HG03045 (cell line): ENCODE measurements at regions not wholly inside any gene's neighbourhood (a gene's known extent, or its start where the extent isn't known, plus 50 kb on each side); places are given as distances from the start of the nearest gene placed in this dataset.

Experiments used
- ATAC-seq: cut with Tn5 transposase; IDR thresholded peaks from one replicate; pipeline ENCODE4 v1.9.1; 2021; ENCODE audit warnings: mild to moderate bottlenecking, moderate library complexity; ENCODE audit not compliant: unreplicated experiment

DNA sequence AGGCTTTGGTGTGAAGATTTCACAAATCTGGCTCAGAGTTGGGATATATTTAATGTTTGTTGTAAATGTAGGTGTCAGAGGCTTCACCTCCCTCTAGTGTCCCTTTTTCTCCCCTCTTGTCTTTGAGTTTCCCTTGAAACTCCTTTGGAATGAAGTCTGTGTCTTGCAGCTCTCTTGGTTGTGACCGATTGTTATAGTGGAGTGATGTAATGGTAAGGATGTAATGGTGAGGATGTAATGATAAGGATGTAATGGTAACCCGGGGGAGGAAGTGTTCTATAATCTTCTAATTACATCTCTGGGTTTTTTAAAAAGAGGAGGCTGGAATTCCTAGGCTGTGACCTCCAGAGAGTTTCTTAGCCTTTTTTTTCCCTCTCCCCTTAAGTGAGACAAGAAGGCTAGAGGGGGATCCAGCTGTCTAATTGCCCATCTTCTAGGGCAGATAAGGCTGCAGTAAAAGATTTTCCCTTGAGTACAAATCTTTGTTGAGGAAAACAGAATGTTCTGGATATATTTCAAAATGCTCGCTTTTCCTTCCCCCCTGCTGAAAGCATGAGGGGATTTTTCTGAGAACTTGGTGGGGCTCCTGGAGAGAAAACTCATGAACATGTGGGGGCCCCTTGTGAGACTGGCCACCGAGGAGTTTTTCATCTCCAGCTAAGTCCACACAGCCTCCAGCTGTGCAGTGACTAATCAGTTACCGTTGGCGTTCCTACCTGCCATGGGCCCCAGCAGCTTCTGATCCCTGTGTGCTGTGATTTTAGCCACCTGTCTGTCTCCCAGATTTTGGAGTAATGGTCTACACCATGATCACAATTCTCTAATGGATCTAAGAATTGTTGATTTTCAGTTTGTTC is 156.7 kb upstream of the PMEPA1 start:
- no peak for ATAC-seq

DNA sequence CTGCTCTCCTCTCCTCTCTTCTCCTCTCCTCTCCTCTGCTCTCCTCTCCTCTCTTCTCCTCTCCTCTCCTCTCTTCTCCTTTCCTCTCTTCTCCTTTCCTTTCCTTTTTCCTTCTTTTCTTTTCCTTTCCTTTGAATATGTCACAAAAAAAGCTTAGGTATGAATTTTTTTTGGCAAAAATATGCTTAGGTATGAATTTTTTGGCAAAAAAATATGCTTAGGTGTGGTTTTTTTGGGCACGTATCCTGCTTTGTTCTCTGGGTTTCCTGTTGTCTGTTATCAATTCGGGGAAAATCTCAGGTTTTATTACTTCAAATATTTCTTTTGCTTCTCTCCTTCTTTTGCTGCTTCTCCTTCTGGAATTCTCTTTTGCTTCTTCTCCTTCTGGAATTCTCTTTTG is 155.5 kb upstream of the PMEPA1 start:
- no peak for ATAC-seq

DNA sequence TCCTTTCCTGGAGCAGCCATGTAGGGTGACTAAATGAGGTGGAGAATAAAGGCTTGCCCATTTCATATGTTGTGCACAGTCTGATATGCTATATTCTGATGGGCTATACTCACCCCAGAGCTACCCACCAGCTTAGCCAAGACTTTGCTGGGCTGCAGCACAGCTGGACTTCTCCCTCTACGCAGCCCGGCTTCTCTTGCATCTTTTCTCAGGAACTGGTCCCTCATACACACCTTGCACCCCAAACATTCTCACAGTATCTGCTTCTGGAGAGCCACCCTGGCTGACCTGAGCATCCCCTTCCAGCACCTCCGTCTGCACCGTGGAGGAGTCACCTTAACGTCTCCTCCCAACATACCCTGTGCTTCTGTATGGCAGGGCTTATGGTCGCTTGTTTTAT is 150.8 kb upstream of the PMEPA1 start:
- ATAC-seq: no peak

DNA sequence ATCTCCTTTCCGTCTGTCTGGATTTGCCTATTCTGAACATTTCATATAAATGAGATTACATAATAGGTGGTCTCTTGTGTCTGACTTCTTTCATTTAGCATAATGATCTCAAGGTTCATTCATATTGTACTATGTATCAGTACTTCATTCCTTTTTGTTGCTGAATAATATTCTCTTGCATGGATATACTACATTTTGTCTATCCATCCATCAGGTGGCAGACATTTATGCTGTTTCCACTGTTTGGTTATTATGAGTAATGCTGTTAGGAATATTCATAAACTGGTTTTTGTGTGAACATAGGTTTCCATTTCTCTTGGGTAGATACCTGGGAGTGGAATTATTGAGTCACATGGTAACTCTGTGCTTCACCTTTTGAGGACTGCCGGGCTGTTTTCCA is 148.2 kb upstream of the PMEPA1 start:
- ATAC-seq: no peak

DNA sequence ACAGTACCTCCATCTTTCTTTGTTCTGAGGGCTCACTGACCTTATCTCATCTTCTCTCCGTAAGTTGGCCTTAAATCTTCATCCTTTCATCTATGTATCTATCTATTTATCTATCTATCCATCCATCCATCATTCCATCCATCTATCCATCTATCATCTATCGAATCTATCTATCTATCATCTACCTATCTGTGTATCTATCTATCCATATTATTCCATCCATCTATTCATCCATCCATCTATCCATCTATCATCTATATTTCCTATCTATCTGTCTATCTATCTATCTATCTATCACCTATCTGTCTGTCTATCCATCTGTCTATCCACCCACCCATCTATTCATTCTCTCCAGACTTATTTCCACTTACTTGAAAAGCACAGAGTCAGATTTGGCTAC is 147.3 kb upstream of the PMEPA1 start:
- no peak for ATAC-seq

DNA sequence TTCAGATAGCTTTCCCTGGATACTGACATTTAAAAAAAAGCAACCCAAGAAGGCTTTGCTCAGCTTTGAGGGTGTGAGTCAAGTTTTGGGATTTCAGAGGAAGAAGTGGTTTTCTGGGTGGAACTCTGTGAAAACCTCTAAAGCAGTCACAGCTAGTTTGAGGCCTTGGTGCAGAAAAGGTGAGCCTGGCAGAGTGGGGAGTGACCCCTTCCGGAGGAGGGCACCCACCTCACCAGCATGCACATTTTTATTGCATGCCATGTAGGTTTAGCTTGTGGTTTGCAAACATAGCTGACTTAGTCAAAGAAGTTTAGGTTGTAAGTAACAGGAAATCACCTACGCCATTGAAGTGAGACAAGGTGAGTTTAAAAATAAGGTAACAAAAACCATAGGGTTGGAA is 146.8 kb upstream of the PMEPA1 start:
- no peak for ATAC-seq

DNA sequence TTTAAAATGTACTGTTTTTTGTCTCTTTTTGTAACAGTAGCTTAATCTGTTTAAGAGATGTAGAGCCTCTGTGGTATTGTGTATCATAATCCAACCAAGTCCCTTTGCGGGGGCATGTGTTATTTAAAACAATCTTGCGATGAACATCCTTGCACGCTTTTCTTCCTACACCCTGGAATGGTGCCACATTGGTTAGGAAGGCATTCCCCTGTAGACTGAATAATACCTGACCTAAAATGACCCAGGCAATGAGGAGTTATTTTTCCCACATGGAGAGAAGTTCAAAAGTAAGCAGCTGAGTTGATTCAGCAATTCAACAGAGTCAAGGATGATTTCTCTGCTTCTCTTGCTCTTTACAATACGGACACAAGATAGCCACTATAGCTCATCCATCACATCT is 142.0 kb upstream of the PMEPA1 start:
- ATAC-seq: no peak

DNA sequence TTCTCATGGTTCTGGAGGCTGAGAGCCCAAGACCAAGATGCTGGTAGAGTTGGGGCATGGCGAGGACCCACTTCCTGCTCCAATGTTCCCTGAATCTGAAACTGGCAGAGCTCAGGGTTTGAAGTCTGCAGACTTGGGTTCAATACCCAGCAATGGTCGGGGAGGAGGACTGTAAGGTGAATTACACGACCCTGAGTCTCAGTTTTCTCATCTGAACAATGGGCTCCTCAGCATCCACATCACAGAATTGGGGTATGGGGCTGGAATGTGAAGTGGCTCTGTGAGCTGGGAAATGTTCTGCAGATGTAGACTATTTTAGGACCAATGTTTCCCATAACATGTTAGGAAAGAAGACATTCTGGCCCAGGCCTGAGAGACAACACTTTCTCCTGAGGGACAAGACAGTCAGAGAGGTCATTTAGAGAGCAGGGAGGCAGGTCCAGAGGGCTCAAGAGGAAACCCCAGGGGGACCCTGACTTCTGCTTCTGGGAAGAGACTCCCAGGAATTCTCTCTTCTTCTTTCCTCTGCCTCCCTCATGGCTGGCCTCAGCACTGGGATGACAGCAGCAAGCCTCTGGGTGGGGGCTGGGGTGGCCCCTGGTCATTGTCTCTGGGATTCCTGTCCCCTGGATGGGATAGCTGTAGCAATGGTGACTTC is 141.3 kb upstream of the PMEPA1 start:
- no peak for ATAC-seq

DNA sequence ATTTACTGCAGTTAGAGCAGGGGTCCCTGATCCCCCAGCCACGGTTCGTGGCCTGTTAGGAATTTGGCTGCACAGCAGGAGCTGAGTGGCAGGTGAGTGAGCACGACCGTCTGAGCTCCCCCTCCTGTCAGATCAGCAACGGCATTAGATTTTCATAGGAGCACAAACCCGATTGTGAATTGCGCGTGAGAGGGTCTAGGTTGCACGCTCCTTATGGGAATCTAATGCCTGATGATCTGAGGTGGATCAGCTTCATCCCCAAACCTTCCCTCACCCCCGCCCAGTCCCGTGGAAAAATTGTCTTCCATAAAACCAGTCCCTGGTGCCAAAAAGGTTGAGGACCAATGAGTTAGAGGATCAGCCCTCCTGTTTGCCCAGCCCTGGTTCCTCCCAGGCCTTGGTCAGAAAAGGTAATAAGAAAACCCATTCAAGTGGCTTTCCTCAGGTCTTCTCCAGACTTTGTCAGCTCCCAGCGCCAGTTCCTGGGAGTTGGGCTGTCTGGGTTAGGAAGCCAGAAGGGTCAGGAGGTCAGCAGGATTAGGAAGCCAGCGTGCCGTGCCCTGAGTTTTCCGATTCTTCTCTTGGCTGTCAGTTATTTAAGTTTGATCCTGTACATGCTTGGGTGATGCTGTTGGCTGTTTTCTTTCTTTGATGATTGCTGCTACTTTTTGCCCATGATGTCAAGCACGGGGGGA is 139.9 kb upstream of the PMEPA1 start:
- no peak for ATAC-seq

DNA sequence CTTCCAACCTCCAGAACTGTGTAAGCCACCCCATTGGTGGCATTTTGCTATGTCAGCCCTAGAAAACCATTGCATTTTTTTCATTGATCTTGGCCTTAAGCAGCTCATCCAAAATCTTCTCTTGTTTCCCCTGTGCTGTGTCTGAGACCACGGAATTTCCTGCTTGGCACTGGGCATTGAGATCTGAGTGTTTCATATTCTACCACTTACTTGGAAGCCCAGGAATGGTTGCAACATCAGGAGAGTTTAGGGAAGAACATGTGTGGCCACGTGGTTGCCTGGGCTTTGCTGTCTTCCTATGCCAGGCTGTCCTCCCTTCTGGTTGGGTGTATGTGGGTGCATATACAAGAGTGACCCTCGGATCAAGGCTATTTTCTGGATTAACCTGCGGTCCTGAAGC is 139.3 kb upstream of the PMEPA1 start:
- no peak for ATAC-seq

DNA sequence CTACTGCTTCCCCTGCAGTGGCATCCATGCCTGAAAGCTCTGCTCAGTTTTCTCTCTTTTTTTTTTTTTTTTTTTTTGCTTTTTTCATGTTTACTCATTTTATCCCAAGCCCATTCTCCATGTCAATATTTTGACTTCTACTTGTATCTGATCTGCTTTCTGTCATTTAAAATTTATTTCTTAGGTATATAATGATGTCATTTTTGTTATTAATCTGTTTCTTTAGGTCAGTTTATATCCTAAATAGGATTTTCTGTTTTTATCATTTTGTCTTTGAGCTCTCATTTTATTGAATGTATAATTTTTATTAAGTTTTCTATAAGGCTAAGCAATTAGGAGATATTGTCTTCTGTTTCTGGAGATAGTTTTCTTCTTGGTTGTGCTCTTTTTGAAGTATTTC is 138.5 kb upstream of the PMEPA1 start:
- ATAC-seq: no peak

DNA sequence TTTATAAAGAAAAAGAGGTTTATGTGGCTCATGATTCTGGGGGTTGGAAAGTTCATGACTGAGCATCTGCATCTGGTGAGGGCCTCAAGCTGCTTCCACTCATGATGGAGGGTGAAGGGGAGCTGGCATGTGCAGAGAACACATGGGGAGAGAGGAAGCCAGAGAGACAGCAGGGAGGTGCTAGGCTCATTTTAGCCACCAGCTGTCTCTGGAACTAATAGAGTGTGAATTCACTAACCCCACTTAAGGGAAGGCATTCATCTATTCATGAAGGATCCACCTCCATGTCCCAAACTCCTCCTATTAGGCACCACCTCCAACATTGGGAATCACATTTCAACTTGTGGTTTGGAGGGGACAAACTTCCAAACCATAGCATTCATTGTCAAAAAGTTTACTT is 137.3 kb upstream of the PMEPA1 start:
- no peak for ATAC-seq

DNA sequence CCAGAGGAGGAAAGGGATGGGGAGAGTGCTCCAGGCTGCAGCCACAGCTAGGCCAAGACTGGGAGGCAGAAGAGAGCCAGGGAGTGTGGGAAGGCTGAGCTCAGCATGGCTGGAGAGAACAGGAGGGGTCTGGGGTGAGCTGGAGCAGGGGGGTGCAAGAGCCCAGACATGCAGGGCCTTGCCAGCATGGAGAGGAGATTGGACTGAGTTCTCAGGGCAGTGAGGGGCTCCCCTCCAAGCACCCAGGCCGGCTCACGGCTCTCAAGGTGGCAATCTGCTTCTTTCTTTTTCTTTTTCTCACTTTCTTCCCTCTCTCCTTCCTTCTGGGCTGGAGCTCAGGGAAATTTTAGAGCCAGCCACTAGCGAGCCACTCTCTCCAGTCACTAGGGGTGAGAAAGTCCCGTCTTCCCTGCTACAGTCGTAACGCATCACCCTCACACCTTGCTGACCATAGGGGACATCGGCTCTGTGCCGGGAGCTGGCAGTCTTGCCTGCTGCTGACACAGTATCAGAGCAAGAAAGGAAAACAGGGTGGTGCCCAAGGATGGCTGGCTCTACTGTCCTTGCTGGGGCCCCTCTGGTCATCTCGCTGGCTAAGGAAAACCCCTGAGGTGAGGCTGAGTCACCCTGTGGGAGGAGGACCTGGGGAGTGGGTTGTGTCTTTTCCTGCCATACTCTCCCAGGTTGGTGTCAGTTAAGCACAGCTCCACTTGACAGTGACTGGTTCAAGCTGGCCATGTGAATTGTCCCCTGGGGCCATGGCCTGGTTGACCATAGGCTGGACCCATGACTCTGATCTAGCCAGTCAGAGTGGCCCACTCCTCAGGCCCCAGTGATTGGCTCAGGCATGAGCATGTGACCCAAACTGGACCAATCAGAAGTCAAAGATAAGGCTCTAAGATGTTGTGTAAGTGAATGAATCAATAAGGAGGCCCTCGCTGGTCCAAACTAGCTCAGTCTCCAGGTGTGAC is 135.1 kb upstream of the PMEPA1 start:
- ATAC-seq: no peak

DNA sequence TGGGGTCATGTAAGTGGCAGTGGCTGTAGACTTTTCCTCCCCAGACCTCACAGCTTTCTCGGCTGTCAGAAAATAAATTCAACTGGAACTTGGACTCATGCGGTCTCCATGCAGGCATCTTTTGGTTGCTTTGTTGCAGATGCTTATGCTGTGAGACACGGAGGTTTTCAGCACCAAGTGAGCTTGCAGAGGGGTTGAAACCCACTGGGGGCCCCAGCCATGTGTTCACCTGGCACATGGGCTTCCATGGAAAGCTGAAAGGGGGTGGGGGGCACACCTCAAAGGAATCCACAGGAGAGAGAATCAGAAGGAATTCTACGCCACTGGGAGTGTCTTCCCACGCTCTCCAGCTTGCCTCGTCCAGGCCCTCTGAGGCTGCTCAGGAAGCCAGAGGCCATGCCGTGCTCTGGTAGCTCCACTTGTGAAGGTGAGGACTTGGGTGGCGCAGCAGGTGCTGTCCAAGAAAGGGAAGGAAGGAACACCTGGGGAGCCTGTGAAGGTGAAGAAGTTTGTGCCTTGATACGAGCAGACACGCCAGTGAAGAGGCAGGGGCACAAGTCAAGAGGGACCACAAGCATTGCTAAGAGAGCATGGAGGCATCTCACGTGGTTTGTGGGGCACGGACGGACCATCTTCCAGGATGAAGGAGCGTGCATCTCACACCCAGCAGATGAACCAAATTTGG is 134.3 kb upstream of the PMEPA1 start:
- no peak for ATAC-seq

DNA sequence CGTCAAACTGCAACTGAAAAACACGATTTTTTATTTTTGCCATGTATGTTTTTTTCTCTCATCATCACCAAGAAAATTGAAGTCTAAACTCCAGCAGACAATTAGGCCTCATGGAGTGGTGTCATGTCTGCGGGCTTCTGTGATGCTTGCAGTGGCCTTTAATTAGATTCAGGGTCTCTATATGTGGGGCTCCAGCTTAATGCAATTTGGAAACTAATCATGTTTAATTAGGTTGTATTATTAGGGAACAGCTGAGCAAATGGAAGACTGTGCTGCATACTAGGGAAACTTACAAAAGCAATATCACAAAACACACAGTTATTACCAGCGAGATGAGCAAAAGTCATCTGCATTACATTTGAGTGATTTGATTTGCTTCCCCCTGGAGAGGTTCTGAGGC is 132.9 kb upstream of the PMEPA1 start:
- ATAC-seq: no peak

DNA sequence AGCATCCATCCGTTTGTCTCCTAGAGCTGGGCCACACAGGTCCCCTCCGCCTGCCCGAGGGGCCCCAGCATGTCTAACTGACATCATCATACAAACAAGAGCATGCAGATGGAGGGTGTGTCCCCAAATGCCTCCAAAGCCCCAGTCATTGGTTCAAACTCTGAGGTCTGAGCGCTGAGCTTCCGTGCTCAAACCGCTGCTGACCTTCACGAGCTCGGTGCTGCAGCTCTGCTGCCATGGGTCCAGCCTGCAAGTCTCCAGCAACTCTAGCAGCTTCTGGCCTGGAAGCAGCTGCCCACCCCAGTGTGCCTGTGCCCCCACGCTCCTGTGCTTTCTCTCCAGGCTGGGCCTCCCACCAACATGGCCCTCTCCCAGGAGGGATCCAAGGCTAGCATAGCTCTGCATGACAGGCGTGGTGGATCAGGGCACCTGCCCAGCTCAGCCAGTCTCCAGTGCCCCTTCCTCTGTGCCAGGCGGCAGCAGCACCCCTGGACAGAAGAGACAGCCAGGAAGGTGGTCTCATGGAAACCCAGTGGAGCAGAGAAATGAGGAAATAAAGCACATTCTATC is 131.6 kb upstream of the PMEPA1 start:
- no peak for ATAC-seq

DNA sequence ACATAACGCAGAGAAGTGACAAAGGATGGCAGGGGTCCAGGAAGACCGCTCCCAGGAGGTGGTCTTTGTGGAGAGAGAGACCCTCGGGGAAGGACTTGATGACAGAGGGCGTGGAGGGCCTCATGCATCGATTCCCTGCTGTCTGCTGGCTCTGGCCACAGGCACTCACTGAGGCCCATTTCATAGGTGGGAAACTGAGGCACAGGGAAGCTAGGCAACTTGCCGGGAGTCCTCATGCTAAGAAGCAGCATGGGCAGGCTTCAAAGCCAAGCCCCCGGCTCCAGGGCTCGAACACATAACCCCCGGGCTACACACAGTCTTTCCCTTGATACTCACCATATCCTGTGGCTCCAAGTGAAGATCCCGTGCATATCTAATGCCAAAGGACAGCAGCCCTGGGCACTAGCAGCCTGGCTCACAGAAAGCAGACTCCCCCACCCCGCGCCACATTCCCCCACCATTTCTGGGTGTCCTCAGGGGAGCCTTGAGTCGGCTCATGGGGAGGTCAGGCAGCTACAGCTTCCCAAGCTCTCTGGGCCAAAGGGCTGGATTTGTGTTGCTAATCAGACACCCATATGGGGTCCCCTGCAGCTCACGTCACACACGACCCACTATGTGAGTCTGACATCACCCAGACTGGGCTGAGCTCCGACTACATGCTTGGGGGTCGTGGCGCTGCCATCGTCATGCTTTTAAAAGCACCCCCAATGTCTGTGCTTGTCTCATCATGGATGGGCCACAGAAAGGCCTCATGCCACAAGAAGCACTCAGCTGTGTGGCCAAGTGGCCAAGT is 130.9 kb upstream of the PMEPA1 start:
- no peak for ATAC-seq

DNA sequence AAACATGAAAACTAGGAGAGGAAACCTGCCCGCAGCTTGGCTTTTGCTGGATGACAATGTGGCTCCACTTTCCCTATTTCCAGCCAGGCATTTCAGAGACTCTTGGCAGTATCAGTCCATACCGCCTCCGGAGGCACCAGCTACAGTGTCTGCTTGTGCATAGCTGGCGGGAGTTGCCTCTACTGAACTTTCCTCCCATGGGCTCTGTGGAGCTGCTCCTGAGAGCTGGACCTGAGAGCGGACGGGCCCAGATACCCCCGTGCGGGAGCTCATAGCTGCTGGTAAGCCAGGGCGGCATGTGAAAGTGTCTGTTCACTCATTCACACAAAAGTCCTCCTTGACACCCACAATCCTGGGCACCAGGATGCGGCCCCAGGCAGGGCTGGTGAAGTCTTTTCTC is 130.3 kb upstream of the PMEPA1 start:
- no peak for ATAC-seq

DNA sequence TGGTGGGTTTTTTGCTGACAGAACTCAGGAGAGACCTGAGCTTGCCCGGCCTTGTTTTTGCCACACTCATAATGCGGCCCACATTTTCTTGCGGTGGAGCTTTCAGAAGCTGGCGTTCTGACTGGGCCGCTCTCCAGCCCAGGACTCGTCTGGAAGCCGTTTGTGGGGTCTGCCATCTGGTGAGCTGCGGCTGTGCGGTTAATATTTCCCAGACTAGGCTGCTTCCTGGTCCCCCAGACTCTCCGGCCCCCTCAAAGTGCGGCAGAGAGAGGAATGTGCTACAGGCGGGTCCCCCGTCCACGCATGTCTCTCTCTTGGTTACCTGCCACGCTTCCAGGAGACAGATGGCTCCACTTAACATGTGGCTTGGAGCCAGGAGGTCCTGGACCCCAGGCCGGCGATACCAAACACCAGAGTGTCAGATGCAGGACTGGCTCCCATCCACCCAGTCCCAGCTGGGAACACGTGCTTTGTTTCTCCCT is 128.9 kb upstream of the PMEPA1 start:
- ATAC-seq: no peak
